NCI-H2171 (cell line): ENCODE measurements at regions not wholly inside any gene's neighbourhood (a gene's known extent, or its start where the extent isn't known, plus 50 kb on each side); places are given as distances from the start of the nearest gene placed in this dataset.
"Not testable (repeated sequence)": the region's sequence is repeated elsewhere in the genome, so short reads cannot be mapped to it uniquely, and the experiment has no call there.

Experiments used
- DNase-seq: peaks from one replicate; lab custom pipeline; 2025; lab: John Stamatoyannopoulos, UW

DNA sequence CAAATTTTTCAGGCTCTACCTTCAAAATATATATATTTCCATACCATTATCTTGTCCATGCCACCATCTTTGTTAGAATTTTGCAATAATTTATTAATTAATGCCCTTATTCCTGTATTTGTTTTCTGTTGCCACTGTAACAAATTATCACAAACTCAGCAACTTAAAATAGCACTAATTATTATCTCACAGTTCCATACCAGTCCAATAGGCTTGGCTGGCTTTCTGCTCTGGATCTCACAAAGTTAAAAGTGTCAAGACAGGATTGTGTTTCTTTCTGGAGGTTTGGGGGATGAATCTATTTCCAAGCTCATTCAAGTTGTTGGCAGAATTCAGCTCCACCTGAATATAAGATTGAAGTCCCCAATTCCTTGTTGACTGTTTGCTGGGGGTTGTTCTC lies 58.6 kb upstream of the SLC38A4 start:
- DNase-seq = no peak

DNA sequence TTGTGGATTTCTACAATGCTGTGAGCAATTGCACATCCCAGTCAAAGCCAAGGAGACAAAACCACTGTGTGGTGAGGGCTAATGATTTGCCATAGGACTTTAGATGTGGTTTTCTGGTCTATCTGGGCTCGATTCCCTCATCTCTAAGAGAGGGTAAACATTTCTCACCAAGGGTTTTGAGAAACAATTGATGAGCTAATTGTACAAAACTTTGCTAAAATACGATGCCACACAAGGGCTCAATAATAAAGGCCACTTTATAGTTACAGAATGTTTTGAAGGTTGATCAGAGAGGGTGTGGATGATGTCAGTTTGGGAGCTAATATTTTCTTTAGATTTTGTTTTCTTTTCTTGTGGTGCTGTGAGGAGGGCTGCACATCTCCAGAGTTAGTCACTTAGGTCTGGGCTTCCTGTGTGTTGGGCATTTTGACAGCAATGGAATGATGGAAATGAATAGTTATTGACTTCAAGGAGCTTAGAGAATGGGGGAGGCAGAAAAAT lies 60.8 kb upstream of the SLC38A4 start:
- DNase-seq = no peak

DNA sequence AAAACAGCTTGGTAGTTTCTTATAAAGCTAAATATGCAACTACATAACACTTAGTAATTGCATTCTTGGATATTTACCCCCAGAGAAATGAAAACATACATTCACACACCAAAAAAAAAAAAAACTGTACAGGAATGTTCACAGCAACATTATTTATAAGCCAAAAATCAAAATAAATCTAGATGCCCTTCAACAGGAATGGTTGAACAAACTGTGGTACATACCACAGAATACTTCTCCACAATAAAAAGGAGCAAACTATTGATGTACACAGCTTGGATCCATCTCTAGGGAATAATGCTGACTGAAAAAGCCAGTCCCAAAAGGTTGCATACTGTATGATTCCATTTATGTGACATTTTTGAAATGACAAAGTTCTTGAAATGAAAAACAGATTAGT lies 62.1 kb upstream of the SLC38A4 start:
- DNase-seq = no peak

DNA sequence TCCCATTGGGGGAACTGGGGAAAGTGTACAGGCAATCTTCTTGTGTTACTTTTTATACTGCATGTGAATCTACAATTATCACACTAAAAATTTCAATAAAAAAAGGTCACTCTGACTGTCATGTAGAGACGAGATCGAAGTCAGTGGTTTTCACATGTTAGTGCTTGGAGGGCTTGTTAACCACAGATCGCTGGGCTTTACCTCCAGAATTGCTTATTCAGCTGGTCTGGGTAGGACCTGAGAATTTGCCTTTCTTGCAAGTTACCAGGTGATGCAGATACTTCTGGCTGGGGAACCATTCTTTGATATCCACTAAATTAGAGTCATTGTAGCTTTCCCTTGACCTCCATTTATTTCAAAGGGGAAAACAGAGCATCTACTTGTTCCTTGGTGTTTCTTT lies 62.8 kb upstream of the SLC38A4 start:
- no peak for DNase-seq

DNA sequence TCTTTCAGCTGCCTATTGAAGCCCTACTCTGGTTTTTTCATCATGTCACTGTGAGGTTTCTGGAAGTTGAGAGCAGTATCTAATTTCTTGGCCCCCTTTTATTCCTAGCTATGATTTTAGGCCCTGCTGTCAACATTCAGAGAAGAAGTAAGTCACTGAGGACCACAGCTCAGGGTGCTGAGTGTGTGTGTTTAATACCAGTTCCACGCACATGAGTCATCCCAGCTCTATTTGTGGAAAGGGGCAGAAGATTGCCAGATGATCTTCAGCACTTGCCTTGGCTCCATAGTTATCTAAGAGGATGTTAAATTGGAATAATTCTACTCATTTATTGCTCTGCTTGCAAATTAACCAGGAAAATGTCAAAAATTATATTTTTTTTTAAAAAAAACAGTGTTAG lies 65.5 kb upstream of the SLC38A4 start:
- no peak for DNase-seq

DNA sequence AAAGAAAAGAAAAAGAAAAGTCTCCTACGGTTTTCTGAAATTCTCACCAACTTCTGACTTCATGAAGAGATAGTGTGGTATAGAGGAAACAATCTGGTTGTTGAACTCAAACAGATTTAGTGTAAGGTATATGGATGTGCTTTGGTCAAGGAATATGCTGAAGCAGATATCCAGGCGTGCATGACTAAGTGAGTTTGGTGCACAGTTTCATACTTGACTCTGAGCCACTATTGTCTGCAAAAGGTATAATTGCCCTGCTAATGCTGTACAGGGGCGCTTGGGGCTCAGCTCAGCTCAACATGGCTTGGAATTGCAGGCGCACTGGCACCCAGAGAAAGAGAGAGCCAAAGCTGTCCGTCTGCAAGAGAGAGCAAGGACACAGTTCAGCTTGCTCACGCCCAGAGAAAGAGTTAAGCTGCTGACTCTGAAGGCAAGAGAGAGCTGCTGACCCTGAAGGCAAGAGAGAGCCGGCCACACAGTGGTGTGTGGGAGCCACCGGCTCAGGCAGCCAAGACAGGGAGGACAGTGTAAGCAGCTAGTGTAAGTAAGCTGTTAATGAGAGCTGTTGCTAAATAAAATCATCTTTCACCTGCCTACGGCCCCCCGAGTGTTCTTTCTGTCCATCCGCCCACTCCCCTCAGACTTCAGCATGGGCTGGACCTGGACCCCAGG lies 66.4 kb upstream of the SLC38A4 start:
- DNase-seq = no peak

DNA sequence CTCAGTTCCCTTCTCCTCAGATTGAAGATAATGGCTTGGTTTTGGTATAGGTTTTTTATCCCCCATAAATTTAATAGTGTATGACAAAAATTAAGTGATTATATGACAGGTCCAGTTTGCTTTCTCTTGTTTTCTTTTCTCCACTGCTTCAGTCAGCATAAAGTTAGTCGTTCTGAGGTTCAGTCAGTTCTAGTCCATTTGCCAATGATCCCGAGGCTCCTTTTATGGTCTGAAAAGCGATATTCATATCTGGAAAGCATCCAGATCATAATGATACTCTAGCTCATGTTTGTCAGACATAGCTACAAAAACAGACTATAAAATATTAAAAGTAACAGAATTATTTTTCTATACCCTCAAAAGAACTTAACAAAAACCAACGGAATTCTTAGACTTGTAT lies 67.1 kb upstream of the SLC38A4 start:
- no peak for DNase-seq

DNA sequence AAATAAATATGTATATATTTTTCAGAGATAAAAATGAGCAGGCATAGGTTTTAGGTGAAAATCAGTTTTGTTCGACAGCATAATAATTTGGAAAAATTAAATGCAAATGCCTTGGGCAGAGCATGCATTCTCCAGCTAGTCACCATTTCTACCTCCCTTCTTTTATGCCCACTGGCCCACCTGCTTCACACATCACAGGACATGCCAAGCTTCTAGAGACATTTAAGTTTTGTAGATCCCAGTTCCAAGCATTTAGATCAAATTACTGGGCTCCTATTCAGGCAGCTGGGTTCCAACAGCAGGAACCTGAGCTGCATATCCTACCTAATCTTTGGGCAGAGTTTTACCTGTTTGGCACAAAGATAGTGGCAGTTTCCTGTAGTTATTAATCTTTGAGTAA lies 67.6 kb upstream of the SLC38A4 start:
- DNase-seq = no peak

DNA sequence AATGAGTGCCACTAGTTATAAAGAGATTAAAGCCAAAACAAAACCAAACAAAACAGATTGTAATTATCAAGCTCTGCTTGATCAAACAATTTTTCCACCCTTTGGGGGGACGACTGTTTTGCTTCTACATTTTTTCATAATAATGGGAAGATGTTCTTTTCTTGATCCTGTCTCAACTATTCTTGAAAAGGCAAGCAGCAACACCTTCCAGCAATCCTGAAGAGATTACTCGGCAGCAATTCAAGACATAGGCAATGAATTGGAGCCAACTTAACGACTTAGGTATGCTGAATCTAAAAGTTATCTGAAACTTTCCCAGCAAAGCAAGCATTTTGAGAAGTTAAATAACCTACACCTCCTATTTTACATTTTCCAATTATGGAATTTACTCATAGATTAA lies 69.9 kb upstream of the SLC38A4 start:
- DNase-seq = no peak

DNA sequence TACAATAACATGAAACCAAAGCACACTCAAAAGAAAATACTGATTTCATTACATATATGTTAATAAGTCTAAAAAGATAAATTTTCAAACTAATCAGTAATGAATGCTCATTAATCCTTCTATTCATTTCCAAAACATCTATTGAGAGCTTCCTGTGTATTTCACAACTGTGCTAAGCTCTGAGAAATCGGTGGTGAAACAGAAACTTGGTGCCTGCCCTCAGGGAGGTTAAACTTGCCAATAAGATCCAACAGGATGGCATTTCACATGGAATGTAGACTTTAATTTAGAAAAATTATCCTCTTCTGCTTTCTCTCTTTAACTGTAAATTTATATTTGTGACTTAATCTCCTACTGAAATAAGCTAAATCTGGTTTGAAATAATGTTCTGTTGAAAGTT lies 70.9 kb upstream of the SLC38A4 start:
- DNase-seq = no peak

DNA sequence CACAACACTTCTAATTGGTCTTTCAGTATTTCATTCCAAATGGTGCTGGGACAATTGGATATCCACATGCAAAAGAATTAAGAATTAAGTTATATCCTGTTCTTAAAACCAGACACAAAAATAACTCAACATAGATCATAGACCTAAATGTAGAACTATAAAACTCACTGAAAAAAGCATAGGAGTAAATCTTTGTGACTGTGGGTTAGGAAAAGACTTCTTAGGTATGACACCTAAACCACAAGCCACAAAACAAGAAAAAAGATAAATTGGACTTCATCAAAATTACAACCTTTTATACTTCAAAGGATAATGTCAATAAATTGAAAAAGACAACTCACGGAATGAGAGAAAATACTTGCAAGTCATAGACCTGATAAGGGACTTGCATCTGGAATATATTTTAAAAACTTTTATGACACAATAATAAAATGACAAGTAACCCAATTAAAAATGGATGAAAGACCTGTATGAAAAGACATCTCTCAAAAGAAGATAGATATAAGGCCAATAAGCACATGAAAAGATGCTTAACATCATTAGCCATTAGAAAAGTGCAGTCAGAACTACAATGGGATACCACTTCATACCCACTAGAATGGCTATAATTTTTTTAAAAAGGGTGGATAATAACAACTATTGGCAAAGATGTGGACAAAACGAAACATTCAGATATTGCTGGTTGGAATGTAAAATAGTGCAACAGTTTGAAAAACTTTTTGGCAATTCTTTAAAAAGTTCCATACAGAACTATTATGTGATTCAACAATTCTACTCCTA lies 72.5 kb upstream of the SLC38A4 start:
- DNase-seq = no peak

DNA sequence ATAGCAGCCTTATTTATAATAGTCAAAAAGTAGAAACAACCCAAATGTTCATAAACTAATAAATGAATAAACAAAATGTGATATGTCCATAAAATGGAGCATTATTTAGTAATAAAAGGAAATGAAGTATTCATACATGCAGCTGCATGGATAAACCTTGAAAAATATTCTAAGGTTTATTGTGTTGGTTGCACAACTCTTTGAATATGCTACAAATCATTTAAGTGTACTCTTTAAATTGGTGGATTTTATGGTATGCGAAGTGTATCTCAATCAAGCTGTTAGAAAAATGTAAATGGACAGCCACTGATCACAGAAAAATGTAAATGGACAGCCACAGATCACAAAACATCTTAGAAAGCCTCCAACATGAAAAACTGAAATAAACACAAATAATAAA lies 73.2 kb upstream of the SLC38A4 start:
- no peak for DNase-seq

DNA sequence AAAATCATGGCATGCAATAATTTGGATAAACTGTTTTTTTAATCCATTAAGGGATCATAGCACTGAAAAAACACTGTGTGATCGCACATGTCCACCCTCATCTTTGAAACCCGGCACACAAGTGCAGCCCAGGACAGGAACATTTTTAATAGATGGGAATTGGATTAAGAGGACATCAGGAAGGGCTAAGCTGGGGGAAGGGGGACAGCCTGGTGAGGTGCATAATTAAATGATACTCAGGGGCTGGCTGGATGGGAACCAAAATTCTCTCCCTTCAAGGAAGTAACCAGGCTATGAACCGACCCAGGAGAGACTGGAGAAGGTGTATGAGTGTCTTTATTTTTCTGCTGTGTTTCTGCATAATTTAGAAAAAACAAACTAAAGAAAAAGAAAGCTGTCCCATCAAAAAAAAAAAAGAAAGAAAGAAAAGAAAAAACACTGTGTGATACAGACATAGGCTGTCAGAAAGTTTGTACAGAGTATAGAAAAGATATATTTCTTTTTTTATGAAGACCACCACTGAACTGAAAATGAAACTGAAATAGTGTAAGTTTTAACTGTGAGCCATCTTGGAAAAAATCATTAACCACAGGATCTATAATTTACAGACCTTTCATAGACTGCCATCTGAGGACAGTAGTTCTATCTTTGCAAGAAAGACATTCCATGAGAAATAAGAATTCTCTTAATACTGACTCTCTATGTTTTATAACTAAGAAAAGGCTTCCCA lies 75.1 kb upstream of the SLC38A4 start:
- no peak for DNase-seq

DNA sequence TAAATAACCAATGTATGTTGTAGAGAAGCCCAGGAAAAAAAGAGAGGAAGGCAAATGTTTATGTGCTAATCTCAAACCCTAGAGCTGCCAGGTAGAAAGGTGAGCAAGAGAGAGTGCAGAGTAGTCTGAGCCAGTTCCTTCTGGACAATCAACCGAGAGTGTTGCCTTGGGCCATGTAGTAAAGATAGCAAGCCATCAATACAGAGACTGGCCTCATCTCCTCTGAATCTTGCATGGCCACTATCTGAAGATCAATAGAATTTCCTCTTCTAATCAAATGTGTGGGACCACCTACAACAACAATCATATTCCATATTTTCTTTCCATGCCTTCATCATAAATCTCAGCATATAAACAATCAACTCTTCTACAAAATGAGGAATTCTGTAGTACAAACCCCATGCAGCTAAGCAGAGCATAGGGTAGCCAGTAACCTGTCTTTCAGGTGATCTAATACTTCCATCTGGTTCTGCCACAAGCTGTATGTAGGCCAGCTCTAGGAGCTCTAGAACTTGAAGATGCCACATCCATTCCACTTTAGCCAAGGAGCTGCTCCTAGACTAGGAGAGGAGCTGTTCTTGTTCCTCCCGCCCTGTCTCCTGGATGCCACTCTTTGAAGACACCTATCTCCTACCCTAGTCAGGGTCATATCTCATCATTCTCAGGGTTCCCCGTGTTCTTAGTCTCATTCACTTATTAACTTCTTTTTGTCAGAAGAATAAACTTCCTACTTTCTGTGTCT lies 75.8 kb upstream of the SLC38A4 start:
- no peak for DNase-seq

DNA sequence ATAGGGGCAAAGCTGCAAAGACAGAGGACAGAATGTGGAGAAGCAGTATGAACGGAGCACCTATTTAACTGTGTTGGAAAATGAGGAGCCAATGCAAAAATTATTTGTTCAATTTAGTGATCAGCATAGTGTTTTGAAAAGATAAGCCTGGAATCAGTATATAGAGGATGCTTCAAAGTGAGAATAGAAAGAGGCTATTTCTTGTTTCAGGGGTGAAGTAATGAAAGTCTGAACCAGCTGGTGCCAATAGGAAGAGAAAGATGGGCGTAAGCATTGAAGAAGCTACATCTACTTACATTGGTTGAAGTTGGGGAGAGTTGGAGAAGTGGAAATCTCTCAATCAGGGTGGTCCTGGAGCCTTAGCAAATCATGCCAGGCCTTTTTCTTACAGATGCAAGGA lies 77.3 kb upstream of the SLC38A4 start:
- DNase-seq = no peak

DNA sequence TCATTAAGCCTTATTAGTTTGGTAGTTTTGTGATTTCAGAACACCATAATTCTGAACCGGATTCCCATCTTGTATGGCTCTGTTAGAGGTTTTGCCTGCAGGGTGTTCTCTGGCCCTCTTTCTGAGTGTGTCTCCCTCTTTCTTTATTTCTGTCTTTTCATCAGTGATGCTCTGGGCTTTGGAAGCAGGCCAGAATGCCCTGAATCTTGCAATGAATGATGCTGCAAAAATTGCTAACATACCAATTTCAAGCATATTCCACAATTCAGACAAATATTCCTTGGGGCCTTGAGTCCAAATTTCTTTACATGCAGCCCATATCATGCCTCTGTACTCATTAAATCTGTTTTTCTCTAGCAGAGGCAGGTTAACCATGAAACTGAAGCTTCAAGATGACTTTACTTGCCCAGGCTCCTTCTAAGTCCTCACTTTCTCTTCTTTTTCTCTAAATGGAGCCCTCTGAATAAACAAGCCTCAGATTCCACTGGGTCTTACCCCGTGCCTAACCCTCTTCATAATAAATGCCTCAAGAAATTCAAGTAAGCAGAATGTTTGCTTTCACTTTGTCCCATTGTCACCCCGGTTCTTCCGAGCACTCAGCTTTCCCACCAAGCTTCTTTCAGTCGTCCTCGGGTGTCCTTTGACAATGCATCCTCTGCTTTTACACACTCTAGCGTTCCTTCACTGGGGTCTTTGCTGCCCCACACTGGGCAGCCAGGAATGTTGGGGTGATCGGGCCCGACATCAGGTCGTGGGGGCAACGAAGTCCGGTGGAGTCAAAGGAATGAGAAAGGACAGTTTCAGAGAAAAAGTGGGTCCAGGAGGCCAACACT lies 78.8 kb upstream of the SLC38A4 start:
- DNase-seq = no peak

DNA sequence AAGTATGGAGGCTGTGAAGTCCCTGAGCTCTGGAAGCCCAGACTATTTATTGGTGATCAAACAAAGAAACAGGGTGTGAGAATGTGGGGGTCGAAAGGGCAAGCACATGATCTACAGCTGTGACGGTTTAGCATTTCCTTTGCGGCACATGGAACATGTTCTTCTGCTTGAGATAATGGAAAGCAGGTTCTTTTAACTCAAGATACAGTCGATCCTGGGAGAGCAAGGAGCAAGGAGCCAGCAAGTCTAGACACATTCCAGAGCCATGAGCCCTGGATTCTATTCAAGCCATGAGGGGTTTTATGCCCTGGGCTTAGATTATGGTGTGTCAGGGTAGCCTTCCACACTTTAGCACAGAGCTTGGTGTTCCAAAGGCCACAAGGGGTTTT lies 79.4 kb upstream of the SLC38A4 start:
- DNase-seq = not testable (repeated sequence)

DNA sequence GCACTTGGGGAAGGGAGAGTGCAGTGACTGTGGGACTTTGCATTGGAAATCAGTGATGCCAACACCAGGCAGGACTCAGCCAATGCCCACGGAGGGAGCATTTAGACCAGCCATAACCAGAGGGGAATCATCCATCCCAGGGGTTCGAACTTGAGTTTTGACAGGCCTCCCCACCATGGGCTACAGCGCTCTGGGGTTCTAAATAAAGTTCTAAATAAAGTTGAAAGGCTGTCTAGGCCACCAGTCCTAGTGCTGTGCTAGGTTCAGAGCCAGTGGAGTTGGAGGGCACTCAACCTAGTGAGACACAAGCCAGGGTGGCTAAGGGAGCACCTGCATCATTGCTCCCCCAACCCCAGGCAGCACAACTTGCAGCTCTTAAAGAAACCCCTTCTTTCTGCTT lies 82.0 kb upstream of the SLC38A4 start:
- DNase-seq = no peak

DNA sequence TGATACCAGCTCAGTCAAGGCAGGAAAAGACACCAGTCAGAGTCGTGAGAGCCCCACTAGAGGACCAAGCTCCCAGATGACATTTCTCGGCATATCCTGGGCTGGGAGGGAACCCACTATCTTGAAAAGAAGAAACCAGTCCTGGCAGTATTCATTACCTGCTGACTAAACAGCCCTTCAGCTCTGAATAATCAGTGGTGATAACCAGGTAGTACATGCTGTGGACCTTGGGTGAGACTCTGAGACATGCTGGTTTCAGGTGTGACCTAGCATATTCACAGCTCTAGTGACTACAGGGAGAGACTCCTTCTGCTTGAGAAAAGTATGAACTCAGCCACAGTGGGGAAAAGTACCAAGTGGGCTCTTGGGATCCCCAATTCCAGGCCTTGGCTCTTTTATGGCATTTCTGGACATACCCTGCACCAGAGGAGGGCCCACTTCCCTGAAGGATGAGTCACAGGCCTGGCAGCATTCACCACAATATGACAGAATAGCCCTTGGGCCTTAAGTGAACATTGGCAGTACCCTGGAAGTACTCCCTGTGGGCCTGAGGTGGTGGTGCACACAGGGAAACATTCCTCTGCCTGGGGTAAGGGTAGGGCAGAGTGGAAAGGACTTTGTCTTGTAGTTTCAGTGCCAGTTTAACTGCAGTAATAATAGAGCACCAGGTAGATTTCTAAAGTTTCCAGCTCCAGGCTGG lies 82.6 kb upstream of the SLC38A4 start:
- no peak for DNase-seq

DNA sequence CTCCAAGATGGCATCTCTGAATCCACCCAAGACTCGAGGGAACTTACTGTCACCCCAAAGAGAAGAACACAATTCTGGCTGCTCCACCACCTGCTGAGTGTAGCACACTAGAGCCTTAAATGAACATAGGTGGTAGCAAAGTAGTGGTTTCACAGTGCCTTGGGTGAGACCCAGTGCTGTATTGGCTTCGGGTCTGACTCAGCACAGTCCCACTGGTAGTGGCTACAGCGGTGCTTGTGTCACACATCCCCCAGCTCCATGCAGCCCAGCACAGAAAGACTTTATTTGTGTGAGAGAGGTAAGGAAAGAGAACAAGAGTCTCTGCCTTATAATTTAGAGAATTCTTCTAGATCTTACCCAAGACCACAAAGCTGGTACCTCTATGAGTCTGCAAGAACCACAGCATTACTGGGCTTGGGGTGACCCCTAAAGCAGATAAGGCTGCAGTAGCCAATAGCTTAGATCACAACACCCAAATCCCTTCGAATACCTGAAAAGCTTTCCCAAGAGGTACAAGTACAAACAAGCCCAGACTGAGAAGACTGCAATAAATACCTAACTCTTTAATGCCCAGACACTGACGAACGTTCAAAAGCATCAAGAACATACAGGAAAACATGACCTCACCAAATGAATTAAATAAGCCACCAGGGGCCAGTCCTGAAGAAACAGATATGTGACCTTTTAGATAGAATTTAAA lies 83.3 kb upstream of the SLC38A4 start:
- DNase-seq = no peak
